Mammary epithelial cell (primary cell): ENCODE measurements at regions not wholly inside any gene's neighbourhood (a gene's known extent, or its start where the extent isn't known, plus 50 kb on each side); places are given as distances from the start of the nearest gene placed in this dataset.

Experiments used
- EZH2 ChIP-seq: IDR thresholded peaks from 2 replicates; pipeline ENCODE4 v1.6.1; 2012; ENCODE audit warnings: low read length, inconsistent platforms, borderline replicate concordance
- TF ChIP-seq, protein P1 (sequence below), 2 donors: IDR thresholded peaks in 1 of 2; conservative IDR thresholded peaks in 1 of 2; 2 replicates each; pipeline ENCODE4 v1.5.1; 2011 to 2012; ENCODE audit warnings: inconsistent platforms in 2 of 2, low read length in 2 of 2, mild to moderate bottlenecking in 2 of 2, control low read depth in 1 of 2, low read depth in 1 of 2; ENCODE audit not compliant: insufficient read depth in 1 of 2; ENCODE audit errors: extremely low read depth in 1 of 2

DNA sequence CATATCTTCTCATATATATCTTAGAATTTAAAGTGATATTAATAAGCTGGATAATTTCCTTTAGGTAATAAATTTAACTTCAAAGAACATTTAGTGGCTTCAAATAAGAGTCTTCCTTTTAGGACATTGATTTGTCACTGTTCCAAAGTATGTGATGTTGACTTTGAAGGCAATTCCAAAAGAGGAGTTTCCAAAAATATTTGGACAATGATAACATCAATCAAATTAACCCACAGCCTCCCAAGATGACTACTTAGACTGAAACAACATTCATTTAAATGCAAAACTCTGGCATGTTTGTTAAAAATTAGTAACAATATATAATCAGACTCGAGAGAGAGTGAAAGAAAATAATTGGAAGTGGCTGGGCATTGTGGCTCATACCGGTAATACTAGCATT, 211.1 kb downstream of the OGFRL1 start:
- TF ChIP-seq, protein P1, sequence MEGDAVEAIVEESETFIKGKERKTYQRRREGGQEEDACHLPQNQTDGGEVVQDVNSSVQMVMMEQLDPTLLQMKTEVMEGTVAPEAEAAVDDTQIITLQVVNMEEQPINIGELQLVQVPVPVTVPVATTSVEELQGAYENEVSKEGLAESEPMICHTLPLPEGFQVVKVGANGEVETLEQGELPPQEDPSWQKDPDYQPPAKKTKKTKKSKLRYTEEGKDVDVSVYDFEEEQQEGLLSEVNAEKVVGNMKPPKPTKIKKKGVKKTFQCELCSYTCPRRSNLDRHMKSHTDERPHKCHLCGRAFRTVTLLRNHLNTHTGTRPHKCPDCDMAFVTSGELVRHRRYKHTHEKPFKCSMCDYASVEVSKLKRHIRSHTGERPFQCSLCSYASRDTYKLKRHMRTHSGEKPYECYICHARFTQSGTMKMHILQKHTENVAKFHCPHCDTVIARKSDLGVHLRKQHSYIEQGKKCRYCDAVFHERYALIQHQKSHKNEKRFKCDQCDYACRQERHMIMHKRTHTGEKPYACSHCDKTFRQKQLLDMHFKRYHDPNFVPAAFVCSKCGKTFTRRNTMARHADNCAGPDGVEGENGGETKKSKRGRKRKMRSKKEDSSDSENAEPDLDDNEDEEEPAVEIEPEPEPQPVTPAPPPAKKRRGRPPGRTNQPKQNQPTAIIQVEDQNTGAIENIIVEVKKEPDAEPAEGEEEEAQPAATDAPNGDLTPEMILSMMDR (conservative IDR thresholded peaks at IDR 0.05 in 1 of 2, IDR thresholded peaks at IDR 0.05 in 1 of 2; ENCODE audit: extremely low read depth in 1 of 2, insufficient read depth in 1 of 2, low read depth in 1 of 2, low read length in 2 of 2): no peak
- no peak for TF ChIP-seq EZH2
